ENCODE measurements at regions not wholly inside any gene's neighbourhood (a gene's known extent, or its start where the extent isn't known, plus 50 kb on each side); places are given as distances from the start of the nearest gene placed in this dataset.

GRCh38 chr22:48889887-48890692 is 937.6 kb downstream of the BRD1 start:
- H4K20me1 ChIP-seq (ENCODE audit: insufficient read depth, low read length): no peaks in the 10 kb centered on the region
- no peak for DNase-seq
- H3K4me2 ChIP-seq (ENCODE audit: low read depth, low read length): no peak overlapping the region
- no peak overlapping the region for H2AFZ ChIP-seq (ENCODE audit: low read length)
- H3K9me2 ChIP-seq (replicated peaks; ENCODE audit: insufficient read depth, low read length): no peaks in the 10 kb centered on the region
- no peaks in the 10 kb centered on the region for H3K4me1 ChIP-seq (ENCODE audit: low read length)
- H3K79me2 ChIP-seq (ENCODE audit: low read length): no peaks in the 10 kb centered on the region
- H3F3A ChIP-seq (ENCODE audit: insufficient read depth, low read length): no peaks in the 10 kb centered on the region
- TF ChIP-seq CTCF (IDR thresholded peaks at IDR 0.05; ENCODE audit: low read length): no peak
- TF ChIP-seq EZH2 (optimal IDR thresholded peaks at IDR 0.05; ENCODE audit: low read depth, low read length): no peak
- TF ChIP-seq EZH2phosphoT487 (IDR thresholded peaks at IDR 0.05; ENCODE audit: low read length): no peak
- no peak overlapping the region for H3K9ac ChIP-seq (ENCODE audit: low read length)
- H3K9me3 ChIP-seq (replicated peaks; ENCODE audit: insufficient read depth, low read length): no peaks in the 10 kb centered on the region
- H3K27me3 ChIP-seq (replicated peaks; ENCODE audit: insufficient read depth, low read length): peaks cover 95% of the 10 kb centered on the region
- no peak overlapping the region for H3K27ac ChIP-seq (ENCODE audit: low read length)
- no peaks in the 10 kb centered on the region for H3K36me3 ChIP-seq (replicated peaks; ENCODE audit: insufficient read depth, low read length)
- no peak overlapping the region for H3K4me3 ChIP-seq (ENCODE audit: low read length)

- H3K79me2 ChIP-seq (ENCODE audit: low read length): no peaks in the 10 kb centered on the region
- no peaks in the 10 kb centered on the region for H3F3A ChIP-seq (ENCODE audit: insufficient read depth, low read length)
- H3K9me3 ChIP-seq (replicated peaks; ENCODE audit: insufficient read depth, low read length): no peaks in the 10 kb centered on the region
- no peak overlapping the region for H3K4me2 ChIP-seq (ENCODE audit: low read depth, low read length)
- no peaks in the 10 kb centered on the region for H3K36me3 ChIP-seq (replicated peaks; ENCODE audit: insufficient read depth, low read length)
- TF ChIP-seq CTCF (IDR thresholded peaks at IDR 0.05; ENCODE audit: low read length) (no peak), EZH2phosphoT487 (IDR thresholded peaks at IDR 0.05; ENCODE audit: low read length) (no peak), EZH2 (optimal IDR thresholded peaks at IDR 0.05; ENCODE audit: low read depth, low read length) (no peak)
- H3K27ac ChIP-seq (ENCODE audit: low read length): no peak overlapping the region
- H3K4me3 ChIP-seq (ENCODE audit: low read length): no peak overlapping the region
- peaks cover 95% of the 10 kb centered on the region for H3K27me3 ChIP-seq (replicated peaks; ENCODE audit: insufficient read depth, low read length)
- H2AFZ ChIP-seq (ENCODE audit: low read length): no peak overlapping the region
- no peak for DNase-seq
- no peak overlapping the region for H3K9ac ChIP-seq (ENCODE audit: low read length)
- H3K4me1 ChIP-seq (ENCODE audit: low read length): no peaks in the 10 kb centered on the region
- H4K20me1 ChIP-seq (ENCODE audit: insufficient read depth, low read length): no peaks in the 10 kb centered on the region
- no peaks in the 10 kb centered on the region for H3K9me2 ChIP-seq (replicated peaks; ENCODE audit: insufficient read depth, low read length)
Measured at GRCh38 chr22:48889209-48889830, 938.4 kb downstream of the BRD1 start.

- no peak overlapping the region for H3K4me2 ChIP-seq (ENCODE audit: low read depth, low read length)
- no peaks in the 10 kb centered on the region for H3K9me2 ChIP-seq (replicated peaks; ENCODE audit: insufficient read depth, low read length)
- H3K4me1 ChIP-seq (ENCODE audit: low read length): no peaks in the 10 kb centered on the region
- H3K79me2 ChIP-seq (ENCODE audit: low read length): no peaks in the 10 kb centered on the region
- no peak overlapping the region for H3K4me3 ChIP-seq (ENCODE audit: low read length)
- no peaks in the 10 kb centered on the region for H3K9me3 ChIP-seq (replicated peaks; ENCODE audit: insufficient read depth, low read length)
- H3F3A ChIP-seq (ENCODE audit: insufficient read depth, low read length): no peaks in the 10 kb centered on the region
- no peak for DNase-seq
- H3K27ac ChIP-seq (ENCODE audit: low read length): no peak overlapping the region
- H3K36me3 ChIP-seq (replicated peaks; ENCODE audit: insufficient read depth, low read length): no peaks in the 10 kb centered on the region
- H3K27me3 ChIP-seq (replicated peaks; ENCODE audit: insufficient read depth, low read length): peaks cover 95% of the 10 kb centered on the region
- no peak for TF ChIP-seq CTCF (IDR thresholded peaks at IDR 0.05; ENCODE audit: low read length)
- no peak for TF ChIP-seq EZH2 (optimal IDR thresholded peaks at IDR 0.05; ENCODE audit: low read depth, low read length)
- no peak for TF ChIP-seq EZH2phosphoT487 (IDR thresholded peaks at IDR 0.05; ENCODE audit: low read length)
- no peak overlapping the region for H2AFZ ChIP-seq (ENCODE audit: low read length)
- H3K9ac ChIP-seq (ENCODE audit: low read length): no peak overlapping the region
- no peaks in the 10 kb centered on the region for H4K20me1 ChIP-seq (ENCODE audit: insufficient read depth, low read length)
Measured at GRCh38 chr22:48888466-48889208, 939.0 kb downstream of the BRD1 start.

Measured in MM.1S (cell line).